Muscle of leg (tissue), 3 donors: ENCODE measurements at regions not wholly inside any gene's neighbourhood (a gene's known extent, or its start where the extent isn't known, plus 50 kb on each side); places are given as distances from the start of the nearest gene placed in this dataset.
"Not testable (repeated sequence)": the region's sequence is repeated elsewhere in the genome, so short reads cannot be mapped to it uniquely, and the experiment has no call there.

Experiments used
- DNase-seq: peaks from one replicate; pipeline ENCODE4 v3.0.0; 2013
- H3K27ac ChIP-seq: one replicate; pipeline ENCODE4 v1.5.1; 2013; ENCODE audit warnings: mild to moderate bottlenecking, low read length, control low read depth
- H3K27me3 ChIP-seq: one replicate; pipeline ENCODE4 v1.6.1; 2013; ENCODE audit warnings: low read length; ENCODE audit not compliant: control insufficient read depth, insufficient read depth
- H3K36me3 ChIP-seq: one replicate; pipeline ENCODE4 v1.6.1; 2013; ENCODE audit warnings: low read length; ENCODE audit not compliant: control insufficient read depth, insufficient read depth
- H3K4me1 ChIP-seq: one replicate; pipeline ENCODE4 v1.6.1; 2013; ENCODE audit warnings: low read length; ENCODE audit not compliant: control insufficient read depth, insufficient read depth
- H3K4me3 ChIP-seq: one replicate; pipeline ENCODE4 v1.5.1; 2013; ENCODE audit warnings: low read length, control low read depth
- H3K9me3 ChIP-seq: replicated peaks from 2 replicates; pipeline ENCODE4 v1.6.1; 2013; ENCODE audit warnings: low read depth, low read length; ENCODE audit not compliant: control insufficient read depth
- WGBS: methylation state at CpG from one replicate; pipeline ENCODE4 v1.1.5; 2013; ENCODE audit warnings: missing lambda C conversion rate; ENCODE audit not compliant: insufficient coverage; 5-methylcytosine and 5-hydroxymethylcytosine counted together

DNA sequence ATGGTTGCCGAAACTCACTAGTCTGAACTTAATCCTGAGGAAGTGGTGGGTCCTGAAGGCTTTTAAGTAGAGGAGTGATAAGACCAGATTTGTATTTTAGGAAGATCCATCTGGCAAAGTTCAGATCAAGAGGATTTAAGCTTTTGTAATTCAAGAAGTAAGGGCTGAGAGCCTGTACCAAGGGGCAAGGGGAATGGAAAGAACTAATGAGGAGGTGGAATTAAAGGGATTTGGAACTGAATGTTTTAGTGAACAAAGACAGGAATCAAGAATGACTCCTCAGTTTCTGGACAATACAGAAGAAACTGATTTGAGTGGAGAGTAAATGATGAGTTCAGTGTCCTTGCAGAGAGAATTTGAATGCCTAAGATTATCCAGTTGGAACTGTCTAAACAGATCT, 249.0 kb downstream of the C7orf25 start:
- Histone ChIP-seq H3K36me3 (no peaks in the 10 kb centered on the region), H3K27ac (no peak overlapping the region), H3K27me3 (no peaks in the 10 kb centered on the region), H3K4me3 (no peak overlapping the region), H3K9me3 (peaks cover 12% of the 10 kb centered on the region), H3K4me1 (no peaks in the 10 kb centered on the region)
- 58% methylated on average over 1 of the region's 1 CpG for WGBS
- no peak for DNase-seq

DNA sequence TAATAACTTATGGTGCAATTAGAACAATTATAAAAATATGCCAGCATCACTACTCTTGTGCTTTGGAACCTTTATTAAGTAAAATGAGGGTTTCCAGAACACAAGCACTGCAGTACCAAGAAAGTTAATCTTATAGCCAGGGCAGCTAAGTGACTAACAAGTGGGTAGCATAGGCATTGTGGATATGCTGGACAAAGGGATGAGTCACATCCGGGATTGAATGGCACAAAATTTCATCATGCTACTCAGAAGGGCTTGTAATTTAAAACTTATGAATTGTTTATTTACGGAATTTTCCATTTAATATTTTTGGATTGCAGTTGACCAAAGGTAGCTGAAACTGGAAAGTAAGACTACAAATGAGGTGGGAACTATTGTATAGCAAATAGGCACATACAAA, 250.6 kb downstream of the C7orf25 start:
- H3K27ac ChIP-seq, result no peak overlapping the region
- peaks cover 3% of the 10 kb centered on the region for H3K9me3 ChIP-seq
- no CpG with 5 or more reads among the region's 2 CpGs for WGBS
- no peak for DNase-seq
- no peaks in the 10 kb centered on the region for H3K4me1 ChIP-seq
- no peaks in the 10 kb centered on the region for H3K27me3 ChIP-seq
- H3K4me3 ChIP-seq, result no peak overlapping the region
- H3K36me3 ChIP-seq, result no peaks in the 10 kb centered on the region

DNA sequence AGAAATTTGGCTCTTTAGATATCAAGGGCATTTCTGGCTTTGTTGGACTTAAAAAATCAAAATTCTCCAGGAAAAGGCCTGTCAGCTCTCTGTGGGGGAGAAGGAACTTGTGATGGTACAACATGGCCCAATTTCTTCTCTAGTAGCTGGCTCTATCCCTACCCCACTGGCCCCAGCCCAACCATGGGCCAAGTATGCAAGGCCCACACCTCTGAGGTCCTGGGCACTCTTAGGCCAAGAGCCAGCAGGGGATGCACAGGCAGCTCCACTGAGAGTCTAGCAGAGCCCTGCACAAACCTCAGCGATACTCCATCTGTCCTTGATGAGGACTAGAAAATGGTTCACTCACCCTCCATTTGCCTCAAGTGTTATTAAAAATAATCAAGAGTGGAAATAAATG, 261.2 kb downstream of the C7orf25 start:
- WGBS, result no CpG with 5 or more reads among the region's 1 CpG
- Histone ChIP-seq H3K27me3 (no peaks in the 10 kb centered on the region), H3K4me3 (no peak overlapping the region), H3K9me3 (peaks cover 4% of the 10 kb centered on the region), H3K36me3 (no peaks in the 10 kb centered on the region), H3K27ac (no peak overlapping the region), H3K4me1 (peaks cover 11% of the 10 kb centered on the region)
- DNase-seq, result no peak

DNA sequence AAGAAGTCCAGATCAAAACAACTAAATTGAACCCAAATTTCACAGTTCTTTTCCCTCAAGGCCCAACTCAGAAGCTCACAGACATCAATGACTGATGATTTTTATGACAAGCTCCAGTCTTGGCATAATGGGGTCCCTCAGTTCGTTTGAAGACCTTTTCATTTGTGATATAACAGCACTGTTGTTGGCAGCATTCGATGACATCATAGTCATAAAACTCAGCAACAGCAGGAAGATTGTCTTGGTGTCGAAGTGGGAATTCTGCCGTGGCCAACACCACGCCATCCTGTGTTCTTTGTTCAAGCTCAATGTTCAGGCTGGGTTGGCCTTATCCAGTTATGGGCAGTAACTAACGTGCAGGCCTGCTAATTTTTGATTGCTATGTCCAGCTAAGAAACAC, 261.7 kb downstream of the C7orf25 start:
- 81% methylated on average over 6 of the region's 6 CpGs for WGBS
- H3K4me1 ChIP-seq, result peaks cover 11% of the 10 kb centered on the region
- no peak overlapping the region for H3K4me3 ChIP-seq
- no peaks in the 10 kb centered on the region for H3K36me3 ChIP-seq
- H3K9me3 ChIP-seq, result peaks cover under 1% of the 10 kb centered on the region
- no peak for DNase-seq
- no peak overlapping the region for H3K27ac ChIP-seq
- H3K27me3 ChIP-seq, result no peaks in the 10 kb centered on the region

DNA sequence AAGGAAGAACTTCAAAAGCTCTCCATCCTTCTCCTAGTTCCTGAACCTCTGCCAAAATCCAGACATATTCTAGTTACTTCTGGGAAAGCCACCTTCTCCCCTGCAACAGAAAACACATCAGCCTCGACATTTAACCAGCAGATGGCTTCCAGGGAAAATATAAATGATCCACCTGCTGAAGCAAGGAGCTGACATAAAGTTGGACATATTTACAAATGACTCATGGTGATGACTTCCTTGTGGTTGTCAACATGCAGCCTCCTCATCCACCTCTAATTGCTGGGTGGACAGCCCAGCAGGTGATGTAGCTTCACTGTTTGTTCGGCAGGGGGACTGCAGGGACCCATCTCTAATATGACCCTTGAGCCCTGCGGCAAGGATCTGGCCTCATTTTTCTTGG, 266.0 kb downstream of the C7orf25 start:
- H3K27ac ChIP-seq, result no peak overlapping the region
- no peaks in the 10 kb centered on the region for H3K36me3 ChIP-seq
- WGBS, result no CpG with 5 or more reads among the region's 3 CpGs
- peaks cover 4% of the 10 kb centered on the region for H3K4me1 ChIP-seq
- peaks cover 3% of the 10 kb centered on the region for H3K9me3 ChIP-seq
- DNase-seq, result no peak
- H3K4me3 ChIP-seq, result no peak overlapping the region
- no peaks in the 10 kb centered on the region for H3K27me3 ChIP-seq

DNA sequence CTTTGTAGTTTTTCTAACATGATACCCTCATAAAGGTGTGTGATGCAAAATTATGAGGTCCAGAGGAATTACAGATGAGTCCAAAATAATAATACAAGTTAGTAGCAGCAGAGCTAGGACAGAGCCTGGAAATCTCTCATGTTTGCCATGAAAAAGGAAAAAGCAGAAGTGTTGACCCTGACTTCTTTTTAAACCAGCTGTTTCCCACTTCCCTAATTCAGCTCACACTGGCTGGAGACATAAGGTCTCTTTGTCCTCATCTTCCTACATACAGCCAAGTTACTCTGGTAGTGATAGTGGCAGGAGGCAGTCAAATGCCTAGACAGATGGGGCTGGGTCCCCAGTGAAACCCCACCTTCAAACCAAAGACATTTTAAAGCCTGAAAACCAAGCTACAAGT, 269.2 kb downstream of the C7orf25 start:
- Histone ChIP-seq H3K36me3 (no peaks in the 10 kb centered on the region), H3K27ac (no peak overlapping the region), H3K4me3 (no peak overlapping the region), H3K4me1 (no peaks in the 10 kb centered on the region), H3K27me3 (no peaks in the 10 kb centered on the region), H3K9me3 (peaks cover 3% of the 10 kb centered on the region)
- no peak for DNase-seq

DNA sequence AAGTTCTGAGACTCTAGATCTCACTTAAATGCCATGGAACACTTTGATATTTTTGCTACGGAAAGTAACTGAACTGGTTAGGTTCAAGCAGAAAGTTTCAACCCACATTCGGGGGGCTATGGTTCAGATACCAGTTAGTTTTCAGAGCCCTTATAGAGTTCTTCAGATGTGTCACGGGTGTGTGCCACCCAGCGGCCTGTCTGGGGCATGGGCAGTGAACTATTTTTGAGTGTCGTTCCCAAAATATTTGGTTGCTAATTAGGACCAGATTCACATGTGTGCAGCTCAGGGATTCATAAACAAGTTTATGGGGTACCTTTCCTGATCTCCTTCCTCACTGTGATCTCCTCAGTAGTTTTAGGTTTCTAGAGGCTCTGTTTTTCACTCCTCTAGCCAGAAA, 271.9 kb downstream of the C7orf25 start:
- Histone ChIP-seq H3K27me3 (no peaks in the 10 kb centered on the region), H3K4me1 (no peaks in the 10 kb centered on the region), H3K4me3 (no peak overlapping the region), H3K9me3 (peaks cover 3% of the 10 kb centered on the region), H3K36me3 (no peaks in the 10 kb centered on the region), H3K27ac (no peak overlapping the region)
- no peak for DNase-seq
- 80% methylated on average over 5 of the region's 5 CpGs for WGBS

DNA sequence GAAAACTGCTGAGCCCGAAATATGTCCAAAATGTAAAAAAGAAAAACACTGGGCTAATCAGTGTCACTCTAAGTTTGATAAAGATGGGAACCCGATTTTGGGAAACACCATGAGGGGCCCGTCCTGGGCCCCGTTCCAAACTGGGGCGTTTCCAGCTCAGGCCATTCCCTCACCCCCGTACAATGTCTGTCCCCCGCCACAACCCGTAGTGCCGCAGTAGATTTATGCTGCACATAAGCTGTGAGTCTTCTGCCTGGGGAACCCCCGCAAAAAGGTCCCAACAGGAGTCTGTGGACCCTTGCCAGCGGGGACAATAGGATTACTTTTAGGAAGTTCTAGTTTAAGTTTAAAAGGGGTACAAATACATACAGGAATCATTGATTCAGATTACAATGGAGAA, 275.5 kb downstream of the C7orf25 start:
- not testable (repeated sequence) for DNase-seq, H3K4me3 ChIP-seq, H3K27ac ChIP-seq, H3K27me3 ChIP-seq, H3K36me3 ChIP-seq, H3K4me1 ChIP-seq, H3K9me3 ChIP-seq
- WGBS, result 82% methylated on average over 2 of the region's 11 CpGs

DNA sequence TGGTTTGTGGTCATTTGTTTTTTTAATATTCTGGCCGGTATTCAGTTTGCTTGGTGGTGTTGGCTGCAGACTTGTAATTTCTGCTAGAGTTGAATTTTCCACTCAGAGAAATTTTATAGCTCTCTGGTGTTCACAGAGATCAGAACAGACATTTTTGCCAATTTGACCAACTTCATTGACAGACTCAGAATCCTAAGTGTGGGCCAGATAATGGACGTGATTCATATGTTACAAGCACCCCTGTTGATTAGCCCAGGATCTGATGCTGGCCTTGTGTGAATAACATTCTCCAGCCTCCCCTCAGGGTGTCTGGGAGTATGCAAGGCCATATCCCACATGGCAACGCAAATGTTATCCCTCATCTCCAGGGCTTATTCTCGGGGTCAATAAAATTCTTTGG, 283.8 kb downstream of the C7orf25 start:
- no CpG with 5 or more reads among the region's 4 CpGs for WGBS
- H3K27me3 ChIP-seq, result no peaks in the 10 kb centered on the region
- peak; percentile 81 for DNase-seq

DNA sequence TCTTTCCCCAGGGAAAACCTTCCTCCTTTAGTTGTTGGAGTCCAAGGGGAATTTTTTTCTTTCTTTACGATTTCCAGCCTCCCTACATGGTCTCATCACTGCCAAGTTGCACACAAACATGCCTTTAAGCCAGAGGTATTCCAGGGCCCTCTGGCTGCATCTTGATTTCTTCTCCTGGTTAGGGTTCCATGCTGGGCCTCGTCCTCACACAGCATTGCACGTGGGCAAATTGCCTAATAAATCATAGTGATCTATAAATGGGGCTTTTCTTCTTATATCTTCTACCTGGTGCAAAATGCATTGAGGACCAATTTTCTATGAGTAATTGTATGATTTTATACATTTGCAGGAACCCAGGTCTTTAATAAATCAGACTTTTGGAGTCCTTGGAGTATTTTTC, 284.2 kb downstream of the C7orf25 start:
- no peak overlapping the region for H3K27ac ChIP-seq

More for the DNA sequence above, 283.8 kb downstream of the C7orf25 start:
- Histone ChIP-seq H3K36me3 (no peaks in the 10 kb centered on the region), H3K27ac (no peak overlapping the region), H3K4me1 (peaks cover 9% of the 10 kb centered on the region), H3K9me3 (no peaks in the 10 kb centered on the region), H3K4me3 (no peak overlapping the region)

DNA sequence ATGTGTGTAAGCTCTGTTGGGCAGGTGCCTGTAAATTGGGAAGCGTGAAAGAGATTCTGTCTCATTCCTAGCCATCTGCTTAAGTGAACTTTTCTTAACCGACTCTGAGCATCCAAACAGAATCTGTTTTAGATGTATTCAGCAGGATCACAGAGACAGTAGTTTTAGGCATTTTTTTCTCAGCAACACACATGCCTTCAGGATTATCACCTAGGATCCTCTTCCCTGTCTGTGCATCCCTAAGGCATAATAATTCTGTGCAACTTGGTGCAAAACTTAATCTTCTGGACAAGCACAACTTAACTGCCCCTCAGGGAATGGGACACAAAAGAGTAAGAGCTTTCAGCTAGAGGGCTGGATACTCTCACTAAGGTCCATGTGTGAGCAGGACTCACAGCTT, 284.8 kb downstream of the C7orf25 start:
- no peak overlapping the region for H3K4me3 ChIP-seq
- no peaks in the 10 kb centered on the region for H3K9me3 ChIP-seq
- no peaks in the 10 kb centered on the region for H3K36me3 ChIP-seq
- WGBS, result 0% methylated on average over 1 of the region's 2 CpGs
- H3K27me3 ChIP-seq, result no peaks in the 10 kb centered on the region
- peaks cover 9% of the 10 kb centered on the region for H3K4me1 ChIP-seq
- H3K27ac ChIP-seq, result no peak overlapping the region
- DNase-seq, result peak; percentile 93

More for the DNA sequence above, 284.2 kb downstream of the C7orf25 start:
- WGBS, result 0% methylated on average over 1 of the region's 3 CpGs
- DNase-seq, result no peak
- H3K4me1 ChIP-seq, result peaks cover 9% of the 10 kb centered on the region
- H3K4me3 ChIP-seq, result no peak overlapping the region
- H3K9me3 ChIP-seq, result no peaks in the 10 kb centered on the region
- no peaks in the 10 kb centered on the region for H3K36me3 ChIP-seq
- H3K27me3 ChIP-seq, result no peaks in the 10 kb centered on the region
